ENCODE measurements at regions not wholly inside any gene's neighbourhood (a gene's known extent, or its start where the extent isn't known, plus 50 kb on each side); places are given as distances from the start of the nearest gene placed in this dataset.
"Not testable (repeated sequence)": the region's sequence is repeated elsewhere in the genome, so short reads cannot be mapped to it uniquely, and the experiment has no call there.

GRCh38 chr11:81365496-81365895 lies 1368.2 kb downstream of the FAM181B start:
- no peak for DNase-seq

GRCh38 chr11:81359476-81359875 lies 1374.2 kb downstream of the FAM181B start:
- DNase-seq: no peak

- DNase-seq: no peak
Measured at GRCh38 chr11:81345609-81346008, 1388.1 kb downstream of the FAM181B start.

GRCh38 chr11:81342966-81343365 lies 1390.7 kb downstream of the FAM181B start:
- no peak for DNase-seq

- no peak for DNase-seq
Measured at GRCh38 chr11:81340225-81340624, 1393.4 kb downstream of the FAM181B start.

- no peak for DNase-seq
Measured at GRCh38 chr11:81339521-81339920, 1394.1 kb downstream of the FAM181B start.

GRCh38 chr11:81337756-81338155 lies 1395.9 kb downstream of the FAM181B start:
- DNase-seq: no peak

GRCh38 chr11:81332276-81332675 lies 1401.4 kb downstream of the FAM181B start:
- DNase-seq: no peak

- DNase-seq: no peak
Measured at GRCh38 chr11:81331611-81332235, 1401.9 kb downstream of the FAM181B start.

- no peak for DNase-seq
Measured at GRCh38 chr11:81331088-81331487, 1402.6 kb downstream of the FAM181B start.

GRCh38 chr11:81303038-81303664 lies 1430.5 kb downstream of the FAM181B start:
- peak; percentile 59 for DNase-seq

- DNase-seq: peak; percentile 10
Measured at GRCh38 chr11:81301166-81301830, 1432.4 kb downstream of the FAM181B start.

GRCh38 chr11:81286959-81287358 lies 1446.7 kb downstream of the FAM181B start:
- DNase-seq: no peak

- no peak for DNase-seq
Measured at GRCh38 chr11:81286550-81286949, 1447.1 kb downstream of the FAM181B start.

GRCh38 chr11:81280228-81280627 lies 1453.4 kb downstream of the FAM181B start:
- not testable (repeated sequence) for DNase-seq

- DNase-seq: no peak
Measured at GRCh38 chr11:81278991-81279390, 1454.7 kb downstream of the FAM181B start.

- DNase-seq: no peak
Measured at GRCh38 chr11:81270686-81271085, 1463.0 kb downstream of the FAM181B start.

GRCh38 chr11:81267246-81267645 lies 1466.4 kb downstream of the FAM181B start:
- DNase-seq: no peak

GRCh38 chr11:81259471-81259870 lies 1474.2 kb downstream of the FAM181B start:
- no peak for DNase-seq

- DNase-seq: peak; percentile 15
Measured at GRCh38 chr11:81255895-81256294, 1477.8 kb downstream of the FAM181B start.

GRCh38 chr11:81253244-81253643 lies 1480.4 kb downstream of the FAM181B start:
- no peak for DNase-seq

GRCh38 chr11:81246941-81247340 lies 1486.7 kb downstream of the FAM181B start:
- DNase-seq: no peak

- DNase-seq: no peak
Measured at GRCh38 chr11:81245791-81246190, 1487.9 kb downstream of the FAM181B start.

- DNase-seq: no peak
Measured at GRCh38 chr11:81241672-81242275, 1491.9 kb downstream of the FAM181B start.

Measured in NCI-H1105 treated with DMSO at 0.1 percent for 48 hours (cell line).